IPS-20b (cell line): ENCODE measurements at regions not wholly inside any gene's neighbourhood (a gene's known extent, or its start where the extent isn't known, plus 50 kb on each side); places are given as distances from the start of the nearest gene placed in this dataset.
"Not testable (repeated sequence)": the region's sequence is repeated elsewhere in the genome, so short reads cannot be mapped to it uniquely, and the experiment has no call there.

Experiments used
- H3K27ac ChIP-seq: one replicate; pipeline ENCODE4 v1.5.1; 2013; ENCODE audit warnings: low read length
- H3K27me3 ChIP-seq: 2 replicates; pipeline ENCODE4 v1.6.1; 2013; ENCODE audit warnings: mild to moderate bottlenecking, low read length, inconsistent platforms; ENCODE audit not compliant: insufficient read depth
- H3K36me3 ChIP-seq: 2 replicates; pipeline ENCODE4 v1.6.1; 2013; ENCODE audit warnings: low read depth, mild to moderate bottlenecking, inconsistent platforms, low read length, moderate library complexity; ENCODE audit not compliant: insufficient read depth
- H3K4me1 ChIP-seq: 2 replicates; pipeline ENCODE4 v1.6.1; 2013; ENCODE audit warnings: mild to moderate bottlenecking, control low read depth, inconsistent platforms, low read length, moderate library complexity; ENCODE audit not compliant: insufficient read depth
- H3K4me3 ChIP-seq: 2 replicates; pipeline ENCODE4 v1.5.1; 2013; ENCODE audit warnings: mild to moderate bottlenecking, low read length, inconsistent platforms
- H3K9ac ChIP-seq: 2 replicates; pipeline ENCODE4 v1.6.1; 2013; ENCODE audit warnings: low read depth, mild to moderate bottlenecking, inconsistent platforms, low read length, moderate library complexity
- H3K9me3 ChIP-seq: 2 replicates; pipeline ENCODE4 v1.6.1; 2013; ENCODE audit warnings: mild to moderate bottlenecking, low read depth, low read length, inconsistent platforms; ENCODE audit not compliant: insufficient read depth

DNA sequence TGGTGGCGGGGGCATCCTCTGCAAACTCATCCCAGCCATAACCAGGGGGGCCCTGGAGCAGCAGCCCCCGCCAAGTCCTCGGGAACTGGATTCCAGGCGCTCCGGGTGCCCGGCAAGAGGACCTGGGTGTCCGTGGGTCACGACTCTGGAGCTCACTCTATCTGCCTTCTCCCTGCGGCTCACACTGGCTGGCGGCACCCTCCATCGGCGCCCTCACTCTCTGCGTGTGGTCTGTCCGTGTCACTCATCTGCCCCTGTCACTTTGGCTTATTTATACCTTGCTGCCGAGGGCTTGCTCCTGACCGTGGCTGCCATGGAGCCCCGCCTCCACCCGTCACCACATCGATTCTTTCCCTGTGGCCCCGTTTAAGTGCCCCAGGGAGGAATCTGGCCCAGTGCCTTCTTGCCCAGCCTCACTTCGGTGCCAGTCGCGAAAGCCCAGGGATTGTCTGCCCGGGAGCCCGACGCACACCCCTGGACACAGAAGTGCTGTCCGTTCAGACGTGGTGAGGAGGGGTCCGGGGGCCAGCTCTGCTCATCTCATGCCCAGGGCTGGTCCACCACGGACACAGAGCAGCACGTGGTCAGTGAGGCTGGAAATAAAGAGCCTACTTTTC lies 115.7 kb upstream of the ZNF469 start:
- H3K4me1 ChIP-seq, H3K27ac ChIP-seq, H3K27me3 ChIP-seq, H3K4me3 ChIP-seq, H3K36me3 ChIP-seq, H3K9ac ChIP-seq, H3K9me3 ChIP-seq: not testable (repeated sequence)

- not testable (repeated sequence) for H3K4me1 ChIP-seq, H3K9me3 ChIP-seq, H3K27me3 ChIP-seq, H3K9ac ChIP-seq, H3K27ac ChIP-seq, H3K4me3 ChIP-seq, H3K36me3 ChIP-seq
Observed at GRCh38 chr16:88268186-88268970, 114.4 kb upstream of the ZNF469 start.

- not testable (repeated sequence) for H3K4me3 ChIP-seq, H3K36me3 ChIP-seq, H3K27me3 ChIP-seq, H3K9ac ChIP-seq, H3K4me1 ChIP-seq, H3K9me3 ChIP-seq, H3K27ac ChIP-seq
Observed at GRCh38 chr16:88270171-88270790, 112.5 kb upstream of the ZNF469 start.

DNA sequence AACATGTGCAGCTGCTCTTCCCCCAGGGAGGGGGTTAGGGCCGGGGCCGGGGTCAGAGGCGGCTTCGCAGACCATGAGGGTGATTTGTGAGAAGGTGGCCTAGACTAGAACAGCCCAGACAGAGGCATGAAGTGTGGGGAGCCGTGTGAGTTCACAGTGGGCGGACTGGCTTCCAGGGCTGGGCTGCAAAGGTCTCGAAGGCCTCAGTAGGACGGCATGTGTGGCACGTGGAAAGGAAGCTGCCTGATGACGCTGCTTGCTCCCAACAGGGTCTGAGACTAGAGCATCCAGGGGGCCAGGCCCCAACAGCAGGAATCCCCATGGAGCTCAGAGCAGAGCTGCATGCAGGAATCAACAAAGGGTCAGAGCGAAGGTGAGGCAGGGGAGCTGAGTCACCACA lies 111.5 kb upstream of the ZNF469 start:
- H3K27me3 ChIP-seq, H3K36me3 ChIP-seq, H3K4me3 ChIP-seq, H3K27ac ChIP-seq, H3K9ac ChIP-seq, H3K9me3 ChIP-seq, H3K4me1 ChIP-seq: not testable (repeated sequence)

GRCh38 chr16:88271776-88272175 lies 111.0 kb upstream of the ZNF469 start:
- H3K4me1 ChIP-seq, H3K36me3 ChIP-seq, H3K27ac ChIP-seq, H3K9ac ChIP-seq, H3K4me3 ChIP-seq, H3K27me3 ChIP-seq, H3K9me3 ChIP-seq: not testable (repeated sequence)

DNA sequence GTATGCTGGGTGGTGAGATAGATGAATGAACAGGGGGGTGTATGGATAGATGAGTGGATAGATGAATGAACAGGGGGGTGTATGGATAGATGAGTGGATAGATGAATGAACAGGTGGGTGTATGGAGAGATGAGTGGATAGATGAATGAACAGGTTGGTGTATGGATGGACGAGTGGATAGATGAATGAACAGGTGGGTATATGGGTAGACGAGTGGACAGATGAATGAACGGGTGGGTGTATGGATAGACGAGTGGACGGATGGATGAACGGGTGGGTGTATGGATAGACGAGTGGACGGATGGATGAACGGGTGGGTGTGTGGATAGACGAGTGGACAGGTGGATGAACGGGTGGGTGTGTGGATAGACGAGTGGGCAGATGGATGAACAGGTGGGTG lies 110.3 kb upstream of the ZNF469 start:
- H3K4me1 ChIP-seq, H3K36me3 ChIP-seq: not testable (repeated sequence)

GRCh38 chr16:88274126-88274750 lies 108.5 kb upstream of the ZNF469 start:
- H3K9me3 ChIP-seq, H3K4me1 ChIP-seq, H3K9ac ChIP-seq, H3K36me3 ChIP-seq, H3K27ac ChIP-seq, H3K27me3 ChIP-seq, H3K4me3 ChIP-seq: not testable (repeated sequence)

More for the DNA sequence above, 110.3 kb upstream of the ZNF469 start:
- not testable (repeated sequence) for H3K4me3 ChIP-seq, H3K9me3 ChIP-seq, H3K9ac ChIP-seq, H3K27ac ChIP-seq, H3K27me3 ChIP-seq

DNA sequence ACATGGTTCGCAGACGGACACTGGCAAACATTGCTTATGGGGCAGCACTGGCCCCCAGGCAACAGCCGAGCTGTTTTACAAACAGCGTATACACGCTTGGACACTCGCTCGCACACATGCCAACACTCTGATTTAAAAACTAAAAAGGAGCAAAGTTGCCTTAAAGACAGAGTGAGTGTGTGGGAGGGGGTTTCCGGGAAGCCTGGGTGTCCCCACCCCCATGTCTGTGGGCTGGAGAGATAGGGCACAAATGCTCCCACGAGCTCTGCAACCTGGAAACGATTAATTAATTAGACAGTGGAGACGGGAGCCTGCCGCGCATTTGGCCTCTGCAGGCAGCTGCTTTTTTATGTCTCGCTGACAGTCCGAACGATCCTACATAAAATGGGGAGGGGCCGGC lies 107.9 kb upstream of the ZNF469 start:
- H3K36me3 ChIP-seq, result no peaks in the 10 kb centered on the region
- no peak overlapping the region for H3K4me3 ChIP-seq
- no peaks in the 10 kb centered on the region for H3K27me3 ChIP-seq
- H3K27ac ChIP-seq, result no peak overlapping the region
- H3K4me1 ChIP-seq, result no peaks in the 10 kb centered on the region
- no peak overlapping the region for H3K9ac ChIP-seq
- H3K9me3 ChIP-seq, result no peaks in the 10 kb centered on the region; the same call in 1 of the 2 replicates

- H3K27ac ChIP-seq, H3K36me3 ChIP-seq, H3K27me3 ChIP-seq, H3K4me3 ChIP-seq, H3K9me3 ChIP-seq, H3K9ac ChIP-seq, H3K4me1 ChIP-seq: not testable (repeated sequence)
Observed at GRCh38 chr16:88275336-88276122, 107.2 kb upstream of the ZNF469 start.

GRCh38 chr16:88276123-88276588 lies 106.6 kb upstream of the ZNF469 start:
- H3K4me3 ChIP-seq, H3K9ac ChIP-seq, H3K4me1 ChIP-seq, H3K27me3 ChIP-seq, H3K27ac ChIP-seq, H3K36me3 ChIP-seq, H3K9me3 ChIP-seq: not testable (repeated sequence)

GRCh38 chr16:88276591-88276990 lies 106.2 kb upstream of the ZNF469 start:
- Histone ChIP-seq H3K36me3 (no peaks in the 10 kb centered on the region), H3K27ac (no peak overlapping the region), H3K4me1 (no peaks in the 10 kb centered on the region), H3K9ac (no peak overlapping the region), H3K4me3 (no peak overlapping the region), H3K9me3 (peaks cover 10% of the 10 kb centered on the region), H3K27me3 (no peaks in the 10 kb centered on the region)
